Activated T-helper 1 cell treated with anti-CD3 and anti-CD28 coated beads, Interleukin-12 subunit alpha, Interleukin-12 subunit beta, Interleukin-2, Interleukin-4 antibody, amounts not matched to agents 30 ng/mL and 10 ng/mL and 1 ng/mL, durations not matched to agents 14 hours and 24 hours and 36 hours (primary cell): ENCODE measurements at regions not wholly inside any gene's neighbourhood (a gene's known extent, or its start where the extent isn't known, plus 50 kb on each side); places are given as distances from the start of the nearest gene placed in this dataset.

Experiments used
- DNase-seq: peaks from one replicate; pipeline ENCODE4 v3.0.0; 2021; ENCODE audit warnings: low spot score
- H3K27ac Mint-ChIP-seq: one replicate; pipeline ENCODE4 v1.8.0; 2021; ENCODE audit warnings: mild to moderate bottlenecking, mixed read lengths
- H3K27me3 Mint-ChIP-seq: one replicate; pipeline ENCODE4 v1.8.0; 2022; ENCODE audit warnings: mild to moderate bottlenecking, moderate library complexity, mixed read lengths; ENCODE audit not compliant: insufficient read depth
- H3K36me3 Mint-ChIP-seq: one replicate; pipeline ENCODE4 v1.8.0; 2021; ENCODE audit warnings: low read depth, mixed read lengths
- H3K4me1 Mint-ChIP-seq: one replicate; pipeline ENCODE4 v1.8.0; 2021; ENCODE audit warnings: low read depth, mixed read lengths
- H3K4me3 Mint-ChIP-seq: one replicate; pipeline ENCODE4 v1.8.0; 2021; ENCODE audit warnings: mild to moderate bottlenecking, moderate library complexity, mixed read lengths
- H3K9me3 Mint-ChIP-seq: one replicate; pipeline ENCODE4 v1.8.0; 2021; ENCODE audit warnings: mixed read lengths
- intact Hi-C: fragments of 100-400 bp; cut with micrococcal nuclease; formaldehyde crosslinking; loops from one replicate; pipeline ENCODE4 v1.15.1; 2024

- Mint-ChIP-seq H3K4me3 (no peak overlapping the region), H3K9me3 (no peaks in the 10 kb centered on the region), H3K27me3 (no peaks in the 10 kb centered on the region), H3K27ac (no peak overlapping the region), H3K4me1 (no peaks in the 10 kb centered on the region), H3K36me3 (no peaks in the 10 kb centered on the region)
- intact Hi-C loops = no loop called here
- no peak for DNase-seq
These were observed 78.7 kb upstream of the MME start for GRCh38 chr3:155001289-155002010.

DNA sequence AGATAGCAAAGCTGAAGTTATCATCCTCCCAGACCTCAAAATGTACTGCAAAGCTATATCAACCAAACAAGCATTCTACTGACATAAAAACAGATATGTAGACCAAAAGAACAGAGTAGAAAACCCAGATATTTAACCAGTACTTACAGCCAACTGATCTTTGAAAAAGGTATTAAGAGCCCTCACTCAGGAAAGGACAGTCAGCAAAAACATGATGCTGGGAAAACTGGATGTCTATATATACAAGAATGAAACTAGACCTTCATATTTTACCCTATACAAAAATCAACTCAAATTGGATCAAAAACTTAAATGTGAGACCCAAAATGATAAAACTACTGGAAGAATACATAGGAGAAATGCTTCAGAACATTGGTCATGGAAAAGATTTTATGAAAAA is 87.5 kb upstream of the MME start:
- Mint-ChIP-seq H3K4me3 (no peak overlapping the region), H3K27ac (no peak overlapping the region), H3K36me3 (no peaks in the 10 kb centered on the region), H3K4me1 (no peaks in the 10 kb centered on the region), H3K27me3 (no peaks in the 10 kb centered on the region), H3K9me3 (no peaks in the 10 kb centered on the region)
- intact Hi-C loops = no loop called here
- no peak for DNase-seq

- Mint-ChIP-seq H3K27ac (no peak overlapping the region), H3K36me3 (no peaks in the 10 kb centered on the region), H3K27me3 (no peaks in the 10 kb centered on the region), H3K4me1 (no peaks in the 10 kb centered on the region), H3K4me3 (no peak overlapping the region), H3K9me3 (no peaks in the 10 kb centered on the region)
- intact Hi-C loops = no loop called here
- DNase-seq = no peak
These were observed 89.6 kb upstream of the MME start for GRCh38 chr3:154990543-154990942.

- Mint-ChIP-seq H3K9me3 (no peaks in the 10 kb centered on the region), H3K27me3 (no peaks in the 10 kb centered on the region), H3K36me3 (no peaks in the 10 kb centered on the region), H3K27ac (no peak overlapping the region), H3K4me3 (no peak overlapping the region), H3K4me1 (no peaks in the 10 kb centered on the region)
- no peak for DNase-seq
- intact Hi-C loops = no loop called here
These were observed 92.3 kb upstream of the MME start for GRCh38 chr3:154987846-154988245.

DNA sequence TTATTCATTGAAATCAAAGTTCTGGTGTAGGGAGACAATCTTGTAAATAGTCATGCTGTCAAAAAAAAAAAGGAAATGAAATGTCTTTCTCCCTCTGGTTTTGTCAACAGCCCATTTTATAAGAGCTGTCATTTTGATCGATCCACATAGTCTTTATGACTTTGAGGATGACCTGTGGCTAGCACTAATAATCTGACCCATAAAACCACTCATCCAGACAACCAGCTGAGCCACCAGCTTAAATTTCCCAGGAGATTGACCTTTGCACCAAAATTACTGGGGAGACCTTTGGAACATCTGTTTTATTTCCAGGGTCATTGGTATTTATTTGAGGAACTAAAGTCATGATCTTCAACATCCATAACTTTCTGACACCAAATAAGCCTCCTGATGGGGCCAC is 98.5 kb upstream of the MME start:
- DNase-seq = no peak
- Mint-ChIP-seq H3K9me3 (no peaks in the 10 kb centered on the region), H3K4me1 (no peaks in the 10 kb centered on the region), H3K27me3 (no peaks in the 10 kb centered on the region), H3K4me3 (no peak overlapping the region), H3K36me3 (no peaks in the 10 kb centered on the region), H3K27ac (no peak overlapping the region)
- intact Hi-C loops = no loop called here

GRCh38 chr3:154981201-154981600 is 98.9 kb upstream of the MME start:
- H3K27me3 Mint-ChIP-seq = no peaks in the 10 kb centered on the region
- no peak overlapping the region for H3K4me3 Mint-ChIP-seq
- H3K4me1 Mint-ChIP-seq = no peaks in the 10 kb centered on the region
- DNase-seq = no peak
- H3K36me3 Mint-ChIP-seq = no peaks in the 10 kb centered on the region
- no peak overlapping the region for H3K27ac Mint-ChIP-seq
- intact Hi-C loops = no loop called here
- H3K9me3 Mint-ChIP-seq = no peaks in the 10 kb centered on the region

DNA sequence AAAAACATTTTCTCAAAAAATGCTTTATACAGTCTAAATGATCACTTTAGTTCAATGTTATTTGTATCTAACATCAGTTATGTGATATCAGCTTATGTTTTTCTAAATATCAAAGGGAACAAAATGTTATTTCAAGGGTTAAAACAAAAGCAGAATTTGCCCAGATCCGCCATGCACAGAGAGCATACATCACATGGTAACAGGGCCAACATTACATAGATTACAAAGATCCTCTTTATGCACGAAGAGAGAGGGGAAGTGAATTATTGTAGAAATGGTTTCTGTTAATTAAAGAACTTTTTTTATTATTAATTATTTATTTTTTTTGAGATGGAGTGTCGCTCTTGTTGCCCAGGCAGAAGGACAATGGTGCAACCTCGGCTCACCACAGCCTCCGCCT is 100.8 kb upstream of the MME start:
- intact Hi-C loops = no loop called here
- Mint-ChIP-seq H3K9me3 (no peaks in the 10 kb centered on the region), H3K27ac (no peak overlapping the region), H3K4me3 (no peak overlapping the region), H3K4me1 (no peaks in the 10 kb centered on the region), H3K36me3 (no peaks in the 10 kb centered on the region), H3K27me3 (no peaks in the 10 kb centered on the region)
- DNase-seq = no peak

- Mint-ChIP-seq H3K27me3 (no peaks in the 10 kb centered on the region), H3K4me3 (no peak overlapping the region), H3K4me1 (no peaks in the 10 kb centered on the region), H3K36me3 (no peaks in the 10 kb centered on the region), H3K9me3 (no peaks in the 10 kb centered on the region), H3K27ac (no peak overlapping the region)
- intact Hi-C loops = no loop called here
- no peak for DNase-seq
These were observed 102.5 kb upstream of the MME start for GRCh38 chr3:154977666-154978065.

- Mint-ChIP-seq H3K4me3 (no peak overlapping the region), H3K9me3 (no peaks in the 10 kb centered on the region), H3K27me3 (no peaks in the 10 kb centered on the region), H3K36me3 (no peaks in the 10 kb centered on the region), H3K27ac (no peak overlapping the region), H3K4me1 (no peaks in the 10 kb centered on the region)
- intact Hi-C loops = no loop called here
- no peak for DNase-seq
These were observed 103.8 kb upstream of the MME start for GRCh38 chr3:154976072-154976983.

- Mint-ChIP-seq H3K9me3 (no peaks in the 10 kb centered on the region), H3K27me3 (no peaks in the 10 kb centered on the region), H3K4me3 (no peak overlapping the region), H3K4me1 (no peaks in the 10 kb centered on the region), H3K36me3 (no peaks in the 10 kb centered on the region), H3K27ac (no peak overlapping the region)
- no peak for DNase-seq
- intact Hi-C loops = no loop called here
These were observed 106.3 kb upstream of the MME start for GRCh38 chr3:154973851-154974250.

GRCh38 chr3:154972951-154973350 is 107.2 kb upstream of the MME start:
- Mint-ChIP-seq H3K36me3 (no peaks in the 10 kb centered on the region), H3K9me3 (no peaks in the 10 kb centered on the region), H3K27ac (no peak overlapping the region), H3K4me1 (no peaks in the 10 kb centered on the region), H3K27me3 (no peaks in the 10 kb centered on the region), H3K4me3 (no peak overlapping the region)
- intact Hi-C loops = no loop called here
- DNase-seq = no peak

DNA sequence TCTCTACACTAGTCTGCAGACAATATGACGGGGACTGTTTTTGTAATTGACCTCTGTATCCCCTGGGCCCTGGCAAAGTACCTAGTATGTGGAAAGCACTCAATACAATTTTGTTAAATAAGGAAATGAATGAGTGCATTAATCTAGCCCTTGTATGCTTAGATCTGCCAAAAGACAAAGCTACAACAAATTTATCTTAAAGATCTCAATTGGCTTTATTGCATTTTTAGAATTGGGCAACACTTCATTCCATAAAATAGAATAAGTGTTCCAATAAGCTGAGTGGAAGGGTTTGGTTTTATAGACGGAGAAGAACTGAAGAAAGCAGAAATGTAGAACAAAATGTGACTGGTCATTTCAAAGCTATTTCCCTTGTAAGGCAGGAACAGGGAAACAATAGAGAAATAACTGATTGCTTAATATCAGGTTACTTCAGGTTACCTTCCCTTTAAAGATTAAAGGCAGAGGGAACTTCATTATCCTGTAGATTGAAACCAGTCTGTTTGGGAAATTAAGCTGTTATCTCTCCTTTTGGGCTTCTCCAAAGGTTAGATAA is 108.3 kb upstream of the MME start:
- no peaks in the 10 kb centered on the region for H3K36me3 Mint-ChIP-seq
- no peaks in the 10 kb centered on the region for H3K9me3 Mint-ChIP-seq
- no peak overlapping the region for H3K27ac Mint-ChIP-seq
- H3K27me3 Mint-ChIP-seq = no peaks in the 10 kb centered on the region
- no peak for DNase-seq
- H3K4me3 Mint-ChIP-seq = no peak overlapping the region
- intact Hi-C loops = no loop called here
- no peaks in the 10 kb centered on the region for H3K4me1 Mint-ChIP-seq

DNA sequence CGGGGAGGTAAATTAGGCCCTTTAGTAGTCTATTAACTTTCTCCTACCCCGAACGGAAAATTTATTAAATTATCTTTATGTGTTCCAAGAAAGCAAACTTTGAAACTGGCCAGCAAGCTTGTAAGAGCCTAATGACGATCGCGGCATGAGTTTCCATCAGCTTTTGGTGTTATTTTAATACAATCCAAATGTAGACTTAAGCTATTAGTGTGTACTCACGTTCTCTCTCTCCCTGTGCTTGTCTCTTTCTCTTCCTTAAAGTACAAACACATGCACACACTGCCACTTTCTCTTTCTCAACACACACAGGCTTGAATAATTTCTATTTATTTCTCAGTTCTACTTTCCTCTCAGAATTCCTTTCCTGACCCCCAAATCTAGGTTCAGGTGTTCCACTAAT is 108.8 kb upstream of the MME start:
- H3K36me3 Mint-ChIP-seq = no peaks in the 10 kb centered on the region
- no peak for DNase-seq
- intact Hi-C loops = no loop called here
- no peak overlapping the region for H3K27ac Mint-ChIP-seq
- H3K4me1 Mint-ChIP-seq = no peaks in the 10 kb centered on the region
- no peak overlapping the region for H3K4me3 Mint-ChIP-seq
- no peaks in the 10 kb centered on the region for H3K27me3 Mint-ChIP-seq
- H3K9me3 Mint-ChIP-seq = no peaks in the 10 kb centered on the region
